GM12878 (cell line): ENCODE measurements at regions not wholly inside any gene's neighbourhood (a gene's known extent, or its start where the extent isn't known, plus 50 kb on each side); places are given as distances from the start of the nearest gene placed in this dataset.

Experiments used
- ATAC-seq: fragments of 200-7000 bp; cut with Tn5 transposase; 3 replicates; pipeline ENCODE4 v1.9.1; 2020; ENCODE audit warnings: mild to moderate bottlenecking, moderate library complexity
- BruUV-seq: library from RNA; stranded (reverse); fragments of 400-500 nt; replicated peaks from 2 replicates; lab custom pipeline; 2021; lab: Mats Ljungman, UMichigan
- CTCF ChIA-PET: fragments of 300-600 bp; sonication (Branson Sonifier 250); formaldehyde crosslinking; extraction: SDS; loops from one replicate; lab custom pipeline; 2021; ENCODE audit warnings: inconsistent platforms; lab: Yijun Ruan, JAX
- POLR2A ChIA-PET: fragments of 350-600 bp; formaldehyde crosslinking; extraction: SDS; loops from one replicate; lab custom pipeline; 2021; ENCODE audit warnings: inconsistent platforms; lab: Charles Lee
- RAD21 ChIA-PET: fragments of 300-600 bp; sonication (Branson Sonifier 250); formaldehyde crosslinking; loops from one replicate; lab custom pipeline; 2023; ENCODE audit warnings: antibody characterized with exemption; ENCODE audit not compliant: unreplicated experiment; lab: Charles Lee
- SMC1A ChIA-PET: fragments of 300-600 bp; sonication (Branson Sonifier 250); formaldehyde crosslinking; loops from one replicate; lab custom pipeline; 2023; ENCODE audit not compliant: unreplicated experiment, uncharacterized antibody; lab: Charles Lee
- DNase-seq: peaks from one replicate; pipeline ENCODE4 v3.0.0-alpha.2; 2011; ENCODE audit warnings: low read depth, low spot score
- FAIRE-seq: peaks from 3 replicates; lab custom pipeline; 2011; peaks lifted over from hg19 to GRCh38; lab: Jason Lieb, UNC
- H2AFZ ChIP-seq: 2 replicates; pipeline ENCODE4 v1.6.0; 2011; ENCODE audit warnings: low read depth, low read length, control low read depth; ENCODE audit not compliant: control insufficient read depth
- H3K27ac ChIP-seq: 2 replicates; pipeline ENCODE4 v1.5.1; 2011; ENCODE audit warnings: control low read depth; ENCODE audit not compliant: control insufficient read depth, insufficient read depth
- H3K27me3 ChIP-seq, 2 experiments: replicated peaks in 1 of 2; 2 replicates each; pipeline versions ENCODE4 v1.6.0 to v1.6.1; 2011; ENCODE audit warnings: low read length in 1 of 2; ENCODE audit not compliant: control insufficient read depth in 2 of 2, insufficient read depth in 2 of 2
- H3K36me3 ChIP-seq, 2 experiments: 2 replicates each; pipeline ENCODE4 v1.5.1; 2011; ENCODE audit warnings: low read length in 1 of 2; ENCODE audit not compliant: control insufficient read depth in 2 of 2, insufficient read depth in 2 of 2
- H3K4me1 ChIP-seq: 2 replicates; pipeline ENCODE4 v1.6.1; 2011; ENCODE audit warnings: mild to moderate bottlenecking, low read length, moderate library complexity, mixed read lengths; ENCODE audit not compliant: control insufficient read depth, insufficient read depth
- H3K4me2 ChIP-seq: 2 replicates; pipeline ENCODE4 v1.6.0; 2011; ENCODE audit warnings: control low read depth; ENCODE audit not compliant: control insufficient read depth, insufficient read depth
- H3K4me3 ChIP-seq: fragments of 200-600 bp; sonication (generic); 2 replicates; pipeline ENCODE4 v1.5.1; 2016
- H3K79me2 ChIP-seq: 2 replicates; pipeline ENCODE4 v1.6.0; 2011; ENCODE audit warnings: low read length; ENCODE audit not compliant: control insufficient read depth, insufficient read depth
- H3K9ac ChIP-seq: 2 replicates; pipeline ENCODE4 v1.8.0; 2011; ENCODE audit warnings: low read length, control low read depth, mixed read lengths; ENCODE audit not compliant: control insufficient read depth, insufficient read depth
- H3K9me3 ChIP-seq: replicated peaks from 3 replicates; pipeline ENCODE4 v1.5.1; 2011; ENCODE audit warnings: mild to moderate bottlenecking, low read length; ENCODE audit not compliant: control insufficient read depth, insufficient read depth
- H4K20me1 ChIP-seq: 2 replicates; pipeline ENCODE4 v1.6.0; 2011; ENCODE audit not compliant: control insufficient read depth, insufficient read depth
- CBX3 ChIP-seq: fragments of 200-600 bp; sonication (generic); IDR thresholded peaks from 2 replicates; pipeline ENCODE4 v1.6.1; 2016; ENCODE audit warnings: low read depth, borderline replicate concordance
- CHD4 ChIP-seq: fragments of 200-600 bp; sonication (generic); IDR thresholded peaks from 2 replicates; pipeline ENCODE4 v1.6.1; 2016; ENCODE audit warnings: mild to moderate bottlenecking
- DPF2 ChIP-seq: fragments of 450-650 bp; IDR thresholded peaks from 2 replicates; pipeline ENCODE4 v1.6.1; 2017; ENCODE audit warnings: mild to moderate bottlenecking
- IRF4 ChIP-seq: IDR thresholded peaks from 2 replicates; pipeline ENCODE4 v1.6.1; 2011; ENCODE audit warnings: low read depth, low read length
- MAX ChIP-seq: IDR thresholded peaks from 2 replicates; pipeline ENCODE4 v1.6.1; 2012; ENCODE audit warnings: low read depth, low read length, improper control_type of control experiment
- MLLT1 ChIP-seq: fragments of 450-650 bp; IDR thresholded peaks from 2 replicates; pipeline ENCODE4 v1.6.1; 2016; ENCODE audit warnings: mild to moderate bottlenecking
- MXI1 ChIP-seq: fragments of 150-350 bp; IDR thresholded peaks from 2 replicates; pipeline ENCODE4 v1.6.1; 2011; ENCODE audit warnings: low read depth, mild to moderate bottlenecking, inconsistent platforms, low read length, improper control_type of control experiment
- NFIC ChIP-seq: IDR thresholded peaks from 2 replicates; pipeline ENCODE4 v1.6.1; 2012; ENCODE audit warnings: low read depth, mild to moderate bottlenecking, inconsistent platforms, low read length, moderate library complexity
- PRDM15 ChIP-seq: fragments of 450-650 bp; formaldehyde crosslinking; IDR thresholded peaks from 2 replicates; pipeline ENCODE4 v1.4.0; 2020; ENCODE audit warnings: mild to moderate bottlenecking, moderate library complexity
- SP1 ChIP-seq: IDR thresholded peaks from one replicate; pipeline ENCODE4 v1.6.1; 2011; ENCODE audit warnings: low read depth, low read length
- SREBF2 ChIP-seq: IDR thresholded peaks from 2 replicates; pipeline ENCODE4 v1.6.1; 2012; ENCODE audit warnings: mild to moderate bottlenecking, low read length
- STAT3 ChIP-seq: IDR thresholded peaks from 2 replicates; pipeline ENCODE4 v1.6.1; 2011; ENCODE audit warnings: low read depth, low read length, improper control_type of control experiment
- TAF1 ChIP-seq: IDR thresholded peaks from 2 replicates; pipeline ENCODE4 v1.6.1; 2011; ENCODE audit warnings: mild to moderate bottlenecking, low read depth, low read length, borderline replicate concordance
- WRNIP1 ChIP-seq: IDR thresholded peaks from 2 replicates; pipeline ENCODE4 v1.6.1; 2011; ENCODE audit warnings: low read depth, low read length, improper control_type of control experiment, borderline replicate concordance
- WGBS: methylation state at CpG from one replicate; pipeline ENCODE4 v1.1.6; 2016; ENCODE audit warnings: low lambda C conversion rate; ENCODE audit not compliant: insufficient replicate concordance, insufficient coverage; ENCODE audit errors: missing lambda C conversion rate; 5-methylcytosine and 5-hydroxymethylcytosine counted together
- in situ Hi-C: fragments of 300-500 bp; cut with MboI; formaldehyde crosslinking; loops from 9 replicates; pipeline ENCODE4 v1.14.3; 2018; ENCODE audit warnings: mixed read lengths
- intact Hi-C: fragments of 100-400 bp; cut with micrococcal nuclease; formaldehyde crosslinking; loops from one replicate; pipeline ENCODE4 v1.14.2; 2022; ENCODE audit not compliant: unreplicated experiment

- Histone ChIP-seq H3K4me2 (no peak overlapping the region), H3K79me2 (no peaks in the 10 kb centered on the region), H3K9me3 (no peaks in the 10 kb centered on the region), H3K4me3 (no peak overlapping the region), H3K27me3 (no peaks in the 10 kb centered on the region), H3K27ac (no peak overlapping the region), H2AFZ (no peak overlapping the region), H3K36me3 (no peaks in the 10 kb centered on the region), H3K4me1 (no peaks in the 10 kb centered on the region), H4K20me1 (no peaks in the 10 kb centered on the region)
- SMC1A ChIA-PET, result no interaction called here
- RAD21 ChIA-PET, result no interaction called here
- ATAC-seq (no peak), DNase-seq (no peak), FAIRE-seq (no peak)
- 9% methylated on average over 3 of the region's 3 CpGs for WGBS
- in situ Hi-C loops, result no loop called here
- intact Hi-C loops, result no loop called here
- POLR2A ChIA-PET, result interaction anchor here (0.7 kb wide), 1 partner anchor 1474 kb away, joined by 4 read pairs; no protein-coding TSS in a partner anchor
- no TSS peak for BruUV-seq
- TF ChIP-seq MLLT1 (no peak), MXI1 (no peak), CHD4 (no peak)
- TF ChIP-seq, all 136 proteins: peak for 0
- H3K9ac ChIP-seq, result no peak overlapping the region
- CTCF ChIA-PET, result no interaction called here
Observed at GRCh38 chrX:126900937-126901336, 81.4 kb downstream of the PRR32 start.

- ATAC-seq, result no peak
- Histone ChIP-seq H3K27me3 (no peaks in the 10 kb centered on the region), H3K4me3 (no peak overlapping the region), H3K79me2 (no peaks in the 10 kb centered on the region), H3K9me3 (no peaks in the 10 kb centered on the region), H3K36me3 (no peaks in the 10 kb centered on the region), H3K4me1 (no peaks in the 10 kb centered on the region), H2AFZ (no peak overlapping the region), H3K4me2 (no peak overlapping the region), H3K9ac (no peak overlapping the region), H4K20me1 (no peaks in the 10 kb centered on the region), H3K27ac (no peak overlapping the region)
- SMC1A ChIA-PET, result no interaction called here
- FAIRE-seq, result no peak
- in situ Hi-C loops, result no loop called here
- CTCF ChIA-PET, result no interaction called here
- no peak for DNase-seq
- intact Hi-C loops, result no loop called here
- BruUV-seq, result no TSS peak
- POLR2A ChIA-PET, result no interaction called here
- RAD21 ChIA-PET, result no interaction called here
- 70% methylated on average over 1 of the region's 1 CpG for WGBS
- TF ChIP-seq SP1 (no peak), NFIC (no peak), PRDM15 (CRISPR knock-in tag) (no peak), DPF2 (no peak), CBX3 (no peak), MAX (no peak), IRF4 (no peak), STAT3 (no peak), WRNIP1 (no peak), TAF1 (no peak), SREBF2 (no peak)
Observed at GRCh38 chrX:126929071-126929470, 109.5 kb downstream of the PRR32 start.
